OCI-LY7 (cell line): ENCODE measurements at regions not wholly inside any gene's neighbourhood (a gene's known extent, or its start where the extent isn't known, plus 50 kb on each side); places are given as distances from the start of the nearest gene placed in this dataset.

ENCODE experiments used
- BruUV-seq: library from RNA; stranded (reverse); fragments of 400-500 nt; replicated peaks from 2 replicates; lab custom pipeline; 2021; lab: Mats Ljungman, UMichigan
- CTCF ChIA-PET: fragments of 300-600 bp; sonication (Branson Sonifier 250); formaldehyde crosslinking; loops from one replicate; lab custom pipeline; 2022; ENCODE audit warnings: antibody characterized with exemption; ENCODE audit not compliant: unreplicated experiment; lab: Charles Lee
- POLR2A ChIA-PET: fragments of 300-600 bp; sonication (Branson Sonifier 250); formaldehyde crosslinking; loops from one replicate; lab custom pipeline; 2022; ENCODE audit warnings: antibody characterized with exemption; lab: Charles Lee
- DNase-seq: peaks from one replicate; pipeline ENCODE4 v3.0.0-alpha.2; 2015; ENCODE audit warnings: low spot score
- H2AFZ ChIP-seq: fragments of 200-600 bp; sonication (generic), shearing (Covaris generic); 2 replicates; pipeline ENCODE4 v1.6.1; 2014; ENCODE audit warnings: mild to moderate bottlenecking, antibody characterized with exemption, low read length, moderate library complexity
- H3K27ac ChIP-seq: fragments of 200-600 bp; sonication (generic); 2 replicates; pipeline ENCODE4 v1.5.1; 2014; ENCODE audit warnings: mixed run types, low read depth, mild to moderate bottlenecking, moderate library complexity, low read length, inconsistent platforms; ENCODE audit not compliant: poor library complexity, severe bottlenecking
- H3K36me3 ChIP-seq: fragments of 200-600 bp; sonication (generic); 2 replicates; pipeline ENCODE4 v1.6.1; 2014; ENCODE audit warnings: mild to moderate bottlenecking, antibody characterized with exemption, low read length, moderate library complexity, mixed read lengths; ENCODE audit not compliant: insufficient read depth
- H3K4me1 ChIP-seq: fragments of 200-600 bp; sonication (generic); 2 replicates; pipeline ENCODE4 v1.5.1; 2014; ENCODE audit warnings: mild to moderate bottlenecking, low read length; ENCODE audit not compliant: insufficient read depth, poor library complexity, severe bottlenecking
- H3K4me2 ChIP-seq: fragments of 200-600 bp; sonication (generic); 2 replicates; pipeline ENCODE4 v1.6.1; 2014; ENCODE audit warnings: mild to moderate bottlenecking, low read length
- H3K4me3 ChIP-seq: fragments of 200-600 bp; sonication (generic); 2 replicates; pipeline ENCODE4 v1.5.1; 2014; ENCODE audit warnings: mild to moderate bottlenecking, low read depth, low read length; ENCODE audit not compliant: poor library complexity, severe bottlenecking
- H3K79me2 ChIP-seq: fragments of 200-600 bp; sonication (generic); 2 replicates; pipeline ENCODE4 v1.6.1; 2016; ENCODE audit warnings: low read depth, mild to moderate bottlenecking, low read length, moderate library complexity, mixed read lengths; ENCODE audit not compliant: insufficient read depth
- H3K9me2 ChIP-seq: fragments of 200-600 bp; sonication (generic); 2 replicates; pipeline ENCODE4 v1.6.1; 2016; ENCODE audit warnings: mild to moderate bottlenecking, low read length, mixed read lengths; ENCODE audit not compliant: insufficient read depth
- H3K9me3 ChIP-seq: fragments of 200-600 bp; sonication (generic); 2 replicates; pipeline ENCODE4 v1.6.1; 2014; ENCODE audit warnings: mild to moderate bottlenecking, mixed run types, low read length, mixed read lengths
- H4K20me1 ChIP-seq: fragments of 200-600 bp; sonication (generic); 2 replicates; pipeline ENCODE4 v1.6.1; 2014; ENCODE audit warnings: mild to moderate bottlenecking, antibody characterized with exemption, low read length, moderate library complexity, mixed read lengths; ENCODE audit not compliant: insufficient read depth
- CTCF ChIP-seq: fragments of 200-600 bp; sonication (generic); conservative IDR thresholded peaks from 2 replicates; pipeline ENCODE4 v1.5.1; 2014; ENCODE audit warnings: mild to moderate bottlenecking, antibody characterized with exemption, low read length, moderate library complexity, mixed read lengths
- EZH2phosphoT487 ChIP-seq: fragments of 200-600 bp; sonication (generic); IDR thresholded peaks from 2 replicates; pipeline ENCODE4 v1.6.1; 2018; ENCODE audit warnings: low read depth, borderline replicate concordance, mild to moderate bottlenecking, mixed run types, antibody characterized with exemption, low read length, moderate library complexity, mixed read lengths
- intact Hi-C: fragments of 100-400 bp; cut with micrococcal nuclease; formaldehyde crosslinking; loops from one replicate; pipeline ENCODE4 v1.10.0; 2022; ENCODE audit not compliant: unreplicated experiment

GRCh38 chr6:108738684-108739416 is 109.4 kb upstream of the ARMC2 start:
- Histone ChIP-seq H3K9me2 (no peaks in the 10 kb centered on the region), H3K36me3 (no peaks in the 10 kb centered on the region), H3K27ac (no peak overlapping the region), H3K4me3 (no peak overlapping the region), H3K4me2 (no peak overlapping the region), H3K9me3 (no peaks in the 10 kb centered on the region), H2AFZ (no peak overlapping the region), H4K20me1 (no peaks in the 10 kb centered on the region), H3K79me2 (no peaks in the 10 kb centered on the region), H3K4me1 (peaks cover 9% of the 10 kb centered on the region)
- POLR2A ChIA-PET = interaction anchor here (0.6 to 0.7 kb wide), 2 partner anchors 194 to 540 kb away, joined by 3 to 4 read pairs; no protein-coding TSS in a partner anchor
- intact Hi-C loops = no loop called here
- no peak for DNase-seq
- CTCF ChIA-PET = no interaction called here
- BruUV-seq = no TSS peak
- TF ChIP-seq CTCF (no peak), EZH2phosphoT487 (no peak)

GRCh38 chr6:108739496-108740330 is 108.5 kb upstream of the ARMC2 start:
- Histone ChIP-seq H3K9me2 (no peaks in the 10 kb centered on the region), H3K27ac (no peak overlapping the region), H3K79me2 (no peaks in the 10 kb centered on the region), H2AFZ (no peak overlapping the region), H3K36me3 (no peaks in the 10 kb centered on the region), H3K4me3 (no peak overlapping the region), H3K9me3 (no peaks in the 10 kb centered on the region), H4K20me1 (no peaks in the 10 kb centered on the region), H3K4me1 (peaks cover under 1% of the 10 kb centered on the region), H3K4me2 (no peak overlapping the region)
- DNase-seq = no peak
- TF ChIP-seq EZH2phosphoT487 = no peak
- TF ChIP-seq CTCF = no peak
- ChIA-PET POLR2A (interaction anchor here (0.6 kb wide), 1 partner anchor 264 kb away, joined by 3 read pairs; no protein-coding TSS in a partner anchor), CTCF (no interaction called here)
- BruUV-seq = no TSS peak
- intact Hi-C loops = no loop called here
